OCI-LY7 (cell line): ENCODE measurements at regions not wholly inside any gene's neighbourhood (a gene's known extent, or its start where the extent isn't known, plus 50 kb on each side); places are given as distances from the start of the nearest gene placed in this dataset.

Experiments
- EZH2phosphoT487 ChIP-seq: fragments of 200-600 bp; sonication (generic); IDR thresholded peaks from 2 replicates; pipeline ENCODE4 v1.6.1; 2018; ENCODE audit warnings: low read depth, borderline replicate concordance, mild to moderate bottlenecking, mixed run types, antibody characterized with exemption, low read length, moderate library complexity, mixed read lengths
- TF ChIP-seq, protein P1 (sequence below): fragments of 200-600 bp; sonication (generic); conservative IDR thresholded peaks from 2 replicates; pipeline ENCODE4 v1.5.1; 2014; ENCODE audit warnings: mild to moderate bottlenecking, antibody characterized with exemption, low read length, moderate library complexity, mixed read lengths

- TF ChIP-seq, protein P1, sequence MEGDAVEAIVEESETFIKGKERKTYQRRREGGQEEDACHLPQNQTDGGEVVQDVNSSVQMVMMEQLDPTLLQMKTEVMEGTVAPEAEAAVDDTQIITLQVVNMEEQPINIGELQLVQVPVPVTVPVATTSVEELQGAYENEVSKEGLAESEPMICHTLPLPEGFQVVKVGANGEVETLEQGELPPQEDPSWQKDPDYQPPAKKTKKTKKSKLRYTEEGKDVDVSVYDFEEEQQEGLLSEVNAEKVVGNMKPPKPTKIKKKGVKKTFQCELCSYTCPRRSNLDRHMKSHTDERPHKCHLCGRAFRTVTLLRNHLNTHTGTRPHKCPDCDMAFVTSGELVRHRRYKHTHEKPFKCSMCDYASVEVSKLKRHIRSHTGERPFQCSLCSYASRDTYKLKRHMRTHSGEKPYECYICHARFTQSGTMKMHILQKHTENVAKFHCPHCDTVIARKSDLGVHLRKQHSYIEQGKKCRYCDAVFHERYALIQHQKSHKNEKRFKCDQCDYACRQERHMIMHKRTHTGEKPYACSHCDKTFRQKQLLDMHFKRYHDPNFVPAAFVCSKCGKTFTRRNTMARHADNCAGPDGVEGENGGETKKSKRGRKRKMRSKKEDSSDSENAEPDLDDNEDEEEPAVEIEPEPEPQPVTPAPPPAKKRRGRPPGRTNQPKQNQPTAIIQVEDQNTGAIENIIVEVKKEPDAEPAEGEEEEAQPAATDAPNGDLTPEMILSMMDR, result no peak
- TF ChIP-seq EZH2phosphoT487, result no peak
These were observed 476.9 kb downstream of the ZSWIM6 start for GRCh38 chr5:61808909-61809308.
